Epithelial cell of proximal tubule (primary cell): ENCODE measurements at regions not wholly inside any gene's neighbourhood (a gene's known extent, or its start where the extent isn't known, plus 50 kb on each side); places are given as distances from the start of the nearest gene placed in this dataset.

Source experiments
- DNase-seq: peaks from one replicate; pipeline ENCODE4 v3.0.0-alpha.2; 2011; ENCODE audit warnings: low read depth
- H3K4me3 ChIP-seq: 2 replicates; pipeline ENCODE4 v1.5.1; 2011; ENCODE audit warnings: low read depth, mild to moderate bottlenecking, low read length
- CTCF ChIP-seq: conservative IDR thresholded peaks from 2 replicates; pipeline ENCODE4 v1.5.1; 2012; ENCODE audit warnings: low read depth, mild to moderate bottlenecking, low read length

- no peak overlapping the region for H3K4me3 ChIP-seq
- no peak for DNase-seq
- no peak for TF ChIP-seq CTCF
These were observed 321.9 kb upstream of the GIMD1 start for GRCh38 chr4:106690487-106690886.

- TF ChIP-seq CTCF, result no peak
- H3K4me3 ChIP-seq, result no peak overlapping the region
- DNase-seq, result no peak
These were observed 318.4 kb upstream of the GIMD1 start for GRCh38 chr4:106687026-106687425.

GRCh38 chr4:106681381-106681921 is 312.9 kb upstream of the GIMD1 start:
- DNase-seq, result no peak
- no peak overlapping the region for H3K4me3 ChIP-seq
- TF ChIP-seq CTCF, result no peak

GRCh38 chr4:106679063-106679462 is 310.5 kb upstream of the GIMD1 start:
- DNase-seq, result no peak
- no peak overlapping the region for H3K4me3 ChIP-seq
- TF ChIP-seq CTCF, result no peak

GRCh38 chr4:106677213-106677612 is 308.6 kb upstream of the GIMD1 start:
- TF ChIP-seq CTCF, result no peak
- DNase-seq, result no peak
- no peak overlapping the region for H3K4me3 ChIP-seq

GRCh38 chr4:106676173-106676921 is 307.8 kb upstream of the GIMD1 start:
- no peak for TF ChIP-seq CTCF
- no peak overlapping the region for H3K4me3 ChIP-seq
- no peak for DNase-seq

- H3K4me3 ChIP-seq, result no peak overlapping the region
- TF ChIP-seq CTCF, result no peak
- no peak for DNase-seq
These were observed 303.1 kb upstream of the GIMD1 start for GRCh38 chr4:106671716-106672115.
